ENCODE measurements at regions not wholly inside any gene's neighbourhood (a gene's known extent, or its start where the extent isn't known, plus 50 kb on each side); places are given as distances from the start of the nearest gene placed in this dataset.

- TF ChIP-seq, protein P1, sequence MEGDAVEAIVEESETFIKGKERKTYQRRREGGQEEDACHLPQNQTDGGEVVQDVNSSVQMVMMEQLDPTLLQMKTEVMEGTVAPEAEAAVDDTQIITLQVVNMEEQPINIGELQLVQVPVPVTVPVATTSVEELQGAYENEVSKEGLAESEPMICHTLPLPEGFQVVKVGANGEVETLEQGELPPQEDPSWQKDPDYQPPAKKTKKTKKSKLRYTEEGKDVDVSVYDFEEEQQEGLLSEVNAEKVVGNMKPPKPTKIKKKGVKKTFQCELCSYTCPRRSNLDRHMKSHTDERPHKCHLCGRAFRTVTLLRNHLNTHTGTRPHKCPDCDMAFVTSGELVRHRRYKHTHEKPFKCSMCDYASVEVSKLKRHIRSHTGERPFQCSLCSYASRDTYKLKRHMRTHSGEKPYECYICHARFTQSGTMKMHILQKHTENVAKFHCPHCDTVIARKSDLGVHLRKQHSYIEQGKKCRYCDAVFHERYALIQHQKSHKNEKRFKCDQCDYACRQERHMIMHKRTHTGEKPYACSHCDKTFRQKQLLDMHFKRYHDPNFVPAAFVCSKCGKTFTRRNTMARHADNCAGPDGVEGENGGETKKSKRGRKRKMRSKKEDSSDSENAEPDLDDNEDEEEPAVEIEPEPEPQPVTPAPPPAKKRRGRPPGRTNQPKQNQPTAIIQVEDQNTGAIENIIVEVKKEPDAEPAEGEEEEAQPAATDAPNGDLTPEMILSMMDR (conservative IDR thresholded peaks at IDR 0.05; ENCODE audit: low read depth, low read length): no peak
- TF ChIP-seq EZH2 (IDR thresholded peaks at IDR 0.05; ENCODE audit: low read length, unreplicated experiment): no peak
Observed at GRCh38 chr9:19694601-19695000, 94.2 kb downstream of the SLC24A2 start.

Measured in PC-3 (cell line).